ENCODE measurements at regions not wholly inside any gene's neighbourhood (a gene's known extent, or its start where the extent isn't known, plus 50 kb on each side); places are given as distances from the start of the nearest gene placed in this dataset.

DNA sequence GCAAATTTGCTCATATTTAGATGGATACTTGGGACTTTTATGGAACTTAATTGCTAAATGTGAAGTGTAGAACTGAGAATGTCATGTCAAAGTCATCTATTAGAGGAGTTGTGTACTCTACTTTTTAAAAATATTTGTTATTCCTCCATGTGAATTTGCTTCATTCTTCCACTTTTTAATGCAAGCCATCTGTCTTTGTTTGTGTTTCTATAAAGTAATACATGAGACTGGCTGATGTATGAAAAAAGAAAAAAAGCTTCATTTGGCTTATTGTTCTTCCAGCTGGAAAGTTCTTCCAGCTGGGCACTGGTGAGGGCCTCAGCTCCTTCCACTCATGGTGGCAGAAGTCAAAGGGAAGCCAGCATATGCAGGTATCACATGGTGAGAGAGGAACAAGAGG is 114.6 kb upstream of the GRID2 start:
- Mint-ChIP-seq H3K27me3 (ENCODE audit: low read depth in 3 of 3) (peaks cover 0 to 1% (median 0%) of the 10 kb centered on the region in 3 donors), H3K36me3 (no peaks in the 10 kb centered on the region), H3K4me1 (no peaks in the 10 kb centered on the region), H3K4me3 (no peak overlapping the region), H3K27ac (no peak overlapping the region), H3K9me3 (peaks cover 4 to 24% (median 16%) of the 10 kb centered on the region in 6 donors)
- DNase-seq, result no peak

DNA sequence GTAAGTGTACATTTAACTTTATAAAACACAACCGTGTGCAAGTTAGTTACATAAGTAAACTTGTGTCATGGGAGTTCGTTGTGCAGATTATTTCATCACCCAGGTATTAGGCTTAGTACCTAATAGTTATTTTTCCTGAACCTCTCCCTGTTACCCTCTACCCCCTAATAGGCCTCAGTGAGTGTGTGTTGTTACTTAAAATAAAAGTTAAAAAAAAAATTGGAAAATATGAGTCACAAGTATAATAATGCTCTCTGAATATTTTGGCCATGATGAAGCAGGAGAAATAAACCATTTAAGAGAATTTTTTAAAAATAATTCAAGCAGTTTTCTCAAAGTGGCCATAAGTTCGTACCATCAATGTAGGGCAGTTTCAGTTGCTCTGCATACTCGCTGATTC is 105.1 kb upstream of the GRID2 start:
- Mint-ChIP-seq H3K4me3 (no peak overlapping the region), H3K36me3 (no peaks in the 10 kb centered on the region), H3K27ac (no peak overlapping the region), H3K27me3 (ENCODE audit: low read depth in 3 of 3) (no peaks in the 10 kb centered on the region), H3K9me3 (peaks cover 5 to 19% (median 11%) of the 10 kb centered on the region in 6 donors), H3K4me1 (no peaks in the 10 kb centered on the region)
- no peak for DNase-seq

DNA sequence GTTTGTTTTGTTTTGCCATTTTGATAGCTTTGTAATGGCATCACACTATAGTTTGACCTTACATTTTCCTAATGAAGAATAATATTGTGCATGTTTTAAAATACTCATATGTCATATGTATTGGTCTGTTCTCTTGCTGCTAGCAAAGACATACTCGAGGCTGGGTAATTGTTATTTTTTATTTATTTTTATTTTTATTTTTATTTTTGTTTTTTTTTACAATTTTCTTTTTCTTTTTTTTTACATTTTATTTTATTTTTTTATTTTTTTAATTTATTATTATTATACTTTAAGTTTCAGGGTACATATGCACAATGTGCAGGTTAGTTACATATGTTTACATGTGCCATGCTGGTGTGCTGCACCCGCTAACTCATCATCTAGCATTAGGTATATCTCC is 104.6 kb upstream of the GRID2 start:
- Mint-ChIP-seq H3K4me1 (no peaks in the 10 kb centered on the region), H3K27ac (no peak overlapping the region), H3K27me3 (ENCODE audit: low read depth in 3 of 3) (no peaks in the 10 kb centered on the region), H3K9me3 (peaks cover 5 to 20% (median 12%) of the 10 kb centered on the region in 6 donors), H3K4me3 (no peak overlapping the region), H3K36me3 (no peaks in the 10 kb centered on the region)
- no peak for DNase-seq

DNA sequence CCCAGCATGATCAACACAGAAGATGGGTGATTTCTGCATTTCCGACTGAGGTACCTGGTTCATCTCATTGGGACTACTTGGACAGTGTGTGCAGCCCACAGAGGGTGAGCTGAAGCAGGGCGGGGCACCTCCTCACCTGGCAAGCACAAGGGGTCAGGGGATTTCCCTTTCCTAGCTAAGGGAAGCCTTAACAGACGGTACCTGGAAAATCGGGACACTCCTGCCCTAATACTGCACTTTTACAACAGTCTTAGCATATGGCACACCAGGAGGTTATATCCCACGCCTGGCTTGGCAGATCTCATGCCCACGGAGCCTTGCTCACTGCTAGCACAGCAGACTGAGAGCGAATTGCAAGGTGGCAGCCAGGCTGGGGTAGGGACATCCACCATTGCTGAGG is 92.9 kb upstream of the GRID2 start:
- no peaks in the 10 kb centered on the region for H3K27me3 Mint-ChIP-seq (ENCODE audit: low read depth in 3 of 3)
- no peaks in the 10 kb centered on the region for H3K36me3 Mint-ChIP-seq
- DNase-seq, result no peak
- H3K9me3 Mint-ChIP-seq, result peaks cover 13 to 38% (median 19%) of the 10 kb centered on the region in 6 donors
- no peaks in the 10 kb centered on the region for H3K4me1 Mint-ChIP-seq
- H3K27ac Mint-ChIP-seq, result no peak overlapping the region
- H3K4me3 Mint-ChIP-seq, result no peak overlapping the region

DNA sequence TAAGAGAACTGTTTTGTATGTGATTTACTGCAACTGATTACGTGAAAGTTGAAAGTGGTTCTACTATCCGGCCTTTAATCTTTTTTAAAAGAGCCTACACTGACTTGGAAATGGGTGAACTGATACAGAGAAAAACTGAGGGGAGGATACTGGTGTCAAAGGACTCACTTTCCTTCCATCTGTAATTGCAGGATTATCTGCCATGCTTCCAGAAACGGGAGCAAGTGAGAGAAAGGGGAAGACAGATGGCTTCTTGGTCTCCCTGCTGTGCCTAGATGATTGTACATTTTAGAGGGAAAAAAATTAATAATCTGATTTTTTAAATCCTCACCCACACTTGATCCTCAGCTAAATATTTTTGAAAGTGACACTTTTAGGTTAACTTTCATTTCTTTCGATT is 88.3 kb upstream of the GRID2 start:
- Mint-ChIP-seq H3K9me3 (peaks cover 13 to 72% (median 24%) of the 10 kb centered on the region in 6 donors), H3K36me3 (no peaks in the 10 kb centered on the region), H3K27ac (no peak overlapping the region), H3K4me3 (no peak overlapping the region), H3K27me3 (ENCODE audit: low read depth in 3 of 3) (peaks cover 0 to 1% (median 0%) of the 10 kb centered on the region in 3 donors), H3K4me1 (no peaks in the 10 kb centered on the region)
- DNase-seq, result no peak

DNA sequence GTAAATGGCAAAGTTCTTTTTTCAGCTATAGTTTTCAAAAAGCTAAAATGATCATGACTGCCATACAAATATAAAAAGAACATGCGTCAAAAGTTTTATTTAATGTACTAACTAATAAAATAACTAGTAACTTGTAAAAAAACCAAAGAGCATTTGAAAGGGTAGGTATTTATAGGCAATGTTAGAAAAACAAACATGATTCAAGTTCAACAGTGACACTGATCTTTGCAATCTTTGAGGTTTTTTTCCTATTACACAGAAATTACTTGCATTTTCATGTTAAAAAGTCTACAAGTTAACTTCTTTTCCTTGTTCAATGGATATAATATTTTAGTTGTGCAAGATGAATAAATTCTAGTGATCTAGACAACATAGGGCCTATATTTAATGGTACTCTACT is 72.3 kb upstream of the GRID2 start:
- H3K4me1 Mint-ChIP-seq, result no peaks in the 10 kb centered on the region
- DNase-seq, result no peak
- peaks cover 9 to 35% (median 24%) of the 10 kb centered on the region in 6 donors for H3K9me3 Mint-ChIP-seq
- H3K4me3 Mint-ChIP-seq, result no peak overlapping the region
- H3K27me3 Mint-ChIP-seq (ENCODE audit: low read depth in 3 of 3), result peaks cover 0 to 3% (median 0%) of the 10 kb centered on the region in 3 donors
- no peaks in the 10 kb centered on the region for H3K36me3 Mint-ChIP-seq
- no peak overlapping the region for H3K27ac Mint-ChIP-seq

DNA sequence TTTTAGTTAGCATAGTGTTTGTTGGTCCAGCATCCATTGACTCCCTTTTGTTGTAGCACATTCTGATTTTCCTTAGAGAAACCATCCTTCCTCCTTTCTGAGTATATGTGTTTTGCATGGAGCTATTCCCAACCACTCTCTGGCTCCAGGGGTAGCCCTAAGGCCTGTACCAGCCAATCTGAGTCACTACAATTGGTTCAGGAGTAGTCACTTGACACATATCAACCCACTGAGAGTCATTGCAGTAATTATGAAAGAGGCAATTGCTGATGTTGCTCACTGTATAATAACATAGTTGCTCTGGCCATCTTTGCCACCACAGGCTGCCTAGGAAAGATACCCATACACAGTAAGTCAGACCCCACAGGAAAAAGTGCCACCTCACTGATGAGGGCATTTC is 71.2 kb upstream of the GRID2 start:
- H3K9me3 Mint-ChIP-seq, result peaks cover 9 to 28% (median 22%) of the 10 kb centered on the region in 6 donors
- DNase-seq, result no peak
- H3K4me1 Mint-ChIP-seq, result no peaks in the 10 kb centered on the region
- H3K36me3 Mint-ChIP-seq, result no peaks in the 10 kb centered on the region
- H3K27me3 Mint-ChIP-seq (ENCODE audit: low read depth in 3 of 3), result peaks cover 0 to 3% (median 0%) of the 10 kb centered on the region in 3 donors
- H3K27ac Mint-ChIP-seq, result no peak overlapping the region
- no peak overlapping the region for H3K4me3 Mint-ChIP-seq

DNA sequence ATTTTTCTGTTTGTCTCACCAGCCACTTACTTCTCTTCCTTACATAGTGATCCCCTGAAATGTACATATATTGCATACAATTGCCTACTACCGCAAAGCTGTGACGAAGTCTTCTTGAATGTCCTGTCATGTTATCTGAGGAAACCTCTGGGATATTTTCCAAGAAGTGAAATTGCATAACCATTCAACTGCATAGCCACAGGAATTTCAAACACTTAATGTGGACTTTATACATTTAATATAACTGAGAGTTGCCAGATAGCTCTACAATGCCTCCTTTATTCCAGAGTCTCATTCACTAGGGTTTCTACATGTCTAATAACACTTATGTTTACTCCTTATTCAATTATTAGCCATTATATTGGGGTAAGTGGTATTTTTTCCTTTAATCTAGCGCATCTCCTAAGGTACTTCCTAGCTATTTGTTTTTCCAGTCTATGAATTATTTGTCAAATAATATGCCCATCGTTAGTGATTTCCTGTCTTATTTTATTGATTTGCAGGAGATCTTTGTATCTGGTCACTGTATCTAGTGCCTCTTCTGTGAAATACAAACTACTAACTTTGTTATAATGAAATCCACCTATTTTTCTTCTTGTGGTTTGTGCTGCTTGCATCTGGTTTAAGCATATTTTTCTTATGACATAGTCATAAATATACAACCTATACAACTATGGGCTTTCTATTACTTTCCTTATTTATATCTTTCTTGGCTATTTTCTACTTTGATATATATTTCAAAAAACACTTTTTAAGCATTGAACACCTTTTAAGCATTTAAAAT is 69.2 kb upstream of the GRID2 start:
- Mint-ChIP-seq H3K9me3 (peaks cover 13 to 37% (median 24%) of the 10 kb centered on the region in 6 donors), H3K27ac (no peak overlapping the region), H3K4me3 (no peak overlapping the region), H3K36me3 (peaks cover 0 to 4% (median 0%) of the 10 kb centered on the region in 3 donors), H3K4me1 (no peaks in the 10 kb centered on the region), H3K27me3 (ENCODE audit: low read depth in 3 of 3) (peaks cover 0 to 6% (median 0%) of the 10 kb centered on the region in 3 donors)
- no peak for DNase-seq

DNA sequence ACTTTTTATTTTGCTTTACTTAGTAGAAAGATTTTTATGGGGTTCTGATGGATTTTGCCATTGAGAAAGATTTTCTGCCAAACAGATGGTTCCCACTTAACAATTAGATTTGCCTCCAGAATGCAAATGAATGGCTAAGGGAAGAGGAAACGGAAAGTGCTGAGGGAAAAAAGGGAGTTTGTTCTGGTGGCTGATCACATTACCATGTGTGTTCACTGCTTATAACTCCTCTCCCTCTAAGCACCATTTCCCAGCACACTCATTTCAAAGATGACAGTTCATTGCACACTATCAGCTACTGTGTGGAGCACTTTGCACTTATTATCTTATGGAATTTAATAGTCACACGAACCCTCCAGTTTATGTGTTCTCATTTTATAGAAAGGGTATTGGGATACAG is 68.0 kb upstream of the GRID2 start:
- H3K9me3 Mint-ChIP-seq, result peaks cover 13 to 40% (median 26%) of the 10 kb centered on the region in 6 donors
- H3K36me3 Mint-ChIP-seq, result peaks cover 0 to 4% (median 0%) of the 10 kb centered on the region in 3 donors
- H3K4me3 Mint-ChIP-seq, result no peak overlapping the region
- DNase-seq, result no peak
- peaks cover 0 to 6% (median 0%) of the 10 kb centered on the region in 3 donors for H3K27me3 Mint-ChIP-seq (ENCODE audit: low read depth in 3 of 3)
- H3K4me1 Mint-ChIP-seq, result no peaks in the 10 kb centered on the region
- no peak overlapping the region for H3K27ac Mint-ChIP-seq

DNA sequence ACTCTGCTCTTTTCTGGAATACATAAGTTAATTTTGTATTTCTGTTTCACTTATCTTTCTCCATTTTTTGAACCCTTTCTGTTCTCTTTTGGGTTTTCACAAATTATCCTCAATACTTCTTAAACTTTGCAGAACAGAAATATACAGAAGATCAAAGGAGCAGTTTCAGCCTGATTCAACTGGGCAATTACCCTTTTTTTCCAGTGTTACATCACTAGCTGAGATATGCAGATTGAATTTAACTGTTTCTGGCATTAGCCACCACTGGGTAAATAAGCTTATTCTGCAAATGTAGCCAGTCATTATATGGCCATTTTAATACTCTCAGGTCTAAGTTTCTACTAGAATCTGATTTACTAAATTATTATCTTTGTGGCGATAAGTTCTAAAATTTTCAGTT is 66.9 kb upstream of the GRID2 start:
- Mint-ChIP-seq H3K4me3 (no peak overlapping the region), H3K36me3 (peaks cover 0 to 4% (median 0%) of the 10 kb centered on the region in 3 donors), H3K4me1 (no peaks in the 10 kb centered on the region), H3K27me3 (ENCODE audit: low read depth in 3 of 3) (peaks cover 0 to 6% (median 0%) of the 10 kb centered on the region in 3 donors), H3K27ac (no peak overlapping the region), H3K9me3 (peaks cover 13 to 49% (median 26%) of the 10 kb centered on the region in 6 donors)
- DNase-seq, result no peak

DNA sequence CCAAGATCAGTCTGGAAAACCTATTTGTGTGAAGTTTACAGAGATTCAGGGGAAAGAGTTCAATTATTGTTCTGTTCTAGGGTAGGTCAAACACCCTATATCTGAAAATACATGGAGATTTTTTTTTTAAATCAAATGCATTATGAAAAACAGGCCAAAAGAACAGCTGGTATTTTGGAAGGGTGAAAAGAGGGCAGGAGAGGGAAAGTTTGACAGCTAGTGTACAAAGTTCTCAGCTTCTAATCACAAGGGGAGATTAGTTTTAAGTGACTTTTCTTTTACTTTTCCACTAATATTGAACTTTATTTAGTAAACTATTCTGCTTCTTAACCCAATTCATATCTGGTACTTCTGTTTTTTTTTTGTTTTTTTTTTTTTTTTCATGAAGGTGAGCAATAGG is 66.2 kb upstream of the GRID2 start:
- no peak for DNase-seq
- H3K4me1 Mint-ChIP-seq, result no peaks in the 10 kb centered on the region

DNA sequence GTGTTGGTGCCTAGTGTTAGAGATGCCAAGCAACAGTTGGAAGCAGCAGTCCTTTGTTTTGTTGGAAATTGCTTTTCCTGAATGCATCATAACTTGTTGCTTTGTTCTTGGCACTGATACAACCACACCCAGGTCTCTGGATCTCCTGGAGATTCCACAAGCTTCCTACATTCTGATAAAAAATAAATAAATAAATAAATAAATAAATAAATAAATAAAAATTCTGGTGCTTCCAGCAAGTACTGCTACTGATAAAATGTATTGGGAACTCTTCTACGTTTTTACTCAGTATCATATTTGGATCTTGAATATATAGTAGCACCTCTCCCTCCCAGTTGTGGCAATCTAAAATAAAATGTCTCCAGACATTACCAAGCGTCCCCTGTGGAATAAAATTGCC is 62.7 kb upstream of the GRID2 start:
- Mint-ChIP-seq H3K9me3 (peaks cover 8 to 36% (median 17%) of the 10 kb centered on the region in 6 donors), H3K36me3 (peaks cover 0 to 7% (median 0%) of the 10 kb centered on the region in 3 donors), H3K27ac (no peak overlapping the region), H3K4me3 (no peak overlapping the region), H3K4me1 (no peaks in the 10 kb centered on the region), H3K27me3 (ENCODE audit: low read depth in 3 of 3) (peaks cover 0 to 3% (median 0%) of the 10 kb centered on the region in 3 donors)
- DNase-seq, result no peak

More for the DNA sequence above, 66.2 kb upstream of the GRID2 start:
- peaks cover 0 to 4% (median 0%) of the 10 kb centered on the region in 3 donors for H3K36me3 Mint-ChIP-seq
- H3K27ac Mint-ChIP-seq, result no peak overlapping the region
- no peak overlapping the region for H3K4me3 Mint-ChIP-seq
- peaks cover 0 to 5% (median 0%) of the 10 kb centered on the region in 3 donors for H3K27me3 Mint-ChIP-seq (ENCODE audit: low read depth in 3 of 3)
- peaks cover 13 to 52% (median 26%) of the 10 kb centered on the region in 6 donors for H3K9me3 Mint-ChIP-seq

DNA sequence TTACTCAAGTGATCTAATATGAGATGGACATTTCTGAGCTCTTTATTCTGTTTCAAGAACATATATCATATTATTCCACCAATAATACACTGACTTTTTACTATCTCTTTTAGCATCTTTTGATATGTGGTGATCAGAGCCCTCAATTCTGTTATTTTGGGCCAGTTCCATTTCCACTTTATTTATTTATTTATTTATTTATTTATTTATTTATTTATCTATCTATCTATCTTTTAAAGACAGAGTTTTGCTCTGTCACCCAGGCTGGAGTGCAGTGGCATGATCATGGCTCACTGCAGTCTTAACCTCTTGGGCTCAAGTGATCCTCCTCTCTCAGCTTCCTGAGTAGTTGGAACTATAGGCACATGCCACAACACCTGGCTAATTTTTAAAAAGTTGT is 57.4 kb upstream of the GRID2 start:
- no peak for DNase-seq
- Mint-ChIP-seq H3K27me3 (ENCODE audit: low read depth in 3 of 3) (no peaks in the 10 kb centered on the region), H3K4me3 (no peak overlapping the region), H3K9me3 (peaks cover 2 to 37% (median 26%) of the 10 kb centered on the region in 6 donors), H3K27ac (no peak overlapping the region), H3K36me3 (peaks cover 0 to 3% (median 0%) of the 10 kb centered on the region in 3 donors), H3K4me1 (no peaks in the 10 kb centered on the region)

DNA sequence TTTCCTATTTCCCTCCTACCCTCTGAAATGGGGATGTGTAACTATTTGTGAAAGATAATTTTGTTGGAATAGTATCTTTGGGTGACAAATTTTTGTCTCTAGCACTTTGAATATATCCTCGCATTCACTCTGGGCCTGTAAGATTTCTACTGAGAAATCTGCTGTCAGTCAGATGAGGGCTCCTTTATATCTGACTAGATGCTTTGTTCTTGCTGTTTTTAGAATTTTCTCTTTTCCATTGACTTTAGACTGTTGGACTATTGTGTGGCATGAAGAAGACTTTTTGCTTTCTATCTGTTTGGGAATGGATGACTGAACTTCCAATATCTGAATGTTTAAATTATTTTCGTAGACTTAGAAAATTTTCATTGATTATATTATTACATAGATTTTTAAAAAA is 54.2 kb upstream of the GRID2 start:
- Mint-ChIP-seq H3K9me3 (peaks cover 2 to 47% (median 36%) of the 10 kb centered on the region in 6 donors), H3K4me1 (no peaks in the 10 kb centered on the region), H3K4me3 (no peak overlapping the region), H3K27me3 (ENCODE audit: low read depth in 3 of 3) (no peaks in the 10 kb centered on the region), H3K27ac (no peak overlapping the region), H3K36me3 (no peaks in the 10 kb centered on the region)
- DNase-seq, result no peak

DNA sequence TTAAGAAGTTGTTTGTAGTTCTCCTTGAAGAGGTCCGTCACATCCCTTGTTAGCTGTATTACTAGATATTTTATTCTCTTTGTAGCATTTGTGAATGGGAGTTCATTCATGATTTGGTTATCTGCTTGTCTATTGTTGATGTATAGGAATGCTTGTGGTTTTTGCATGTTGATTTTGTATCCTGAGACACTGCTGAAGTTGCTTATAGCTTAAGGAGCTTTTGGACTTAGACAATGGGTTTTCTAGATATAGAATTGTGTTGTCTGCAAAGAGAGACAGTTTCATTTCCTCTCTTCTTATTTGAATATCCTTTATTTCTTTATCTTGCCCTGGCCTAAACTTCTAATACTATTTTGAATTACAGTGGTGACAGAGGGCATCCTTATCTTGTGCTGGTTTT is 52.1 kb upstream of the GRID2 start:
- no peak for DNase-seq
- Mint-ChIP-seq H3K36me3 (no peaks in the 10 kb centered on the region), H3K9me3 (peaks cover 1 to 59% (median 36%) of the 10 kb centered on the region in 6 donors), H3K27me3 (ENCODE audit: low read depth in 3 of 3) (no peaks in the 10 kb centered on the region), H3K27ac (no peak overlapping the region), H3K4me1 (no peaks in the 10 kb centered on the region), H3K4me3 (no peak overlapping the region)

Data from immature natural killer cell (primary cell).